GM21423 (cell line): ENCODE measurements at regions not wholly inside any gene's neighbourhood (a gene's known extent, or its start where the extent isn't known, plus 50 kb on each side); places are given as distances from the start of the nearest gene placed in this dataset.

ENCODE experiments used
- ATAC-seq: cut with Tn5 transposase; IDR thresholded peaks from one replicate; pipeline ENCODE4 v1.9.1; 2021; ENCODE audit warnings: mild to moderate bottlenecking, moderate library complexity; ENCODE audit not compliant: unreplicated experiment

GRCh38 chr4:57287687-57288604 lies 177.8 kb upstream of the IGFBP7 start:
- no peak for ATAC-seq

GRCh38 chr4:57282933-57283310 lies 172.7 kb upstream of the IGFBP7 start:
- ATAC-seq: no peak

- no peak for ATAC-seq
Observed at GRCh38 chr4:57280481-57280880, 170.3 kb upstream of the IGFBP7 start.

- no peak for ATAC-seq
Observed at GRCh38 chr4:57278780-57279179, 168.6 kb upstream of the IGFBP7 start.

- ATAC-seq: no peak
Observed at GRCh38 chr4:57274082-57274481, 163.9 kb upstream of the IGFBP7 start.

- no peak for ATAC-seq
Observed at GRCh38 chr4:57270346-57270745, 160.2 kb upstream of the IGFBP7 start.

- no peak for ATAC-seq
Observed at GRCh38 chr4:57265831-57266582, 155.8 kb upstream of the IGFBP7 start.

- ATAC-seq: no peak
Observed at GRCh38 chr4:57254754-57255153, 144.6 kb upstream of the IGFBP7 start.

GRCh38 chr4:57249083-57249482 lies 138.9 kb upstream of the IGFBP7 start:
- ATAC-seq: no peak

- no peak for ATAC-seq
Observed at GRCh38 chr4:57243076-57243475, 132.9 kb upstream of the IGFBP7 start.

- ATAC-seq: no peak
Observed at GRCh38 chr4:57234252-57234775, 124.1 kb upstream of the IGFBP7 start.

GRCh38 chr4:57233386-57233785 lies 123.2 kb upstream of the IGFBP7 start:
- ATAC-seq: no peak

GRCh38 chr4:57231781-57232180 lies 121.6 kb upstream of the IGFBP7 start:
- no peak for ATAC-seq

- ATAC-seq: no peak
Observed at GRCh38 chr4:57220734-57221133, 110.5 kb upstream of the IGFBP7 start.

- ATAC-seq: no peak
Observed at GRCh38 chr4:57220172-57220571, 110.0 kb upstream of the IGFBP7 start.

GRCh38 chr4:57219431-57219830 lies 109.2 kb upstream of the IGFBP7 start:
- no peak for ATAC-seq

GRCh38 chr4:57214654-57215411 lies 104.6 kb upstream of the IGFBP7 start:
- ATAC-seq: no peak

GRCh38 chr4:57211131-57211530 lies 100.9 kb upstream of the IGFBP7 start:
- ATAC-seq: no peak

GRCh38 chr4:57206172-57206571 lies 96.0 kb upstream of the IGFBP7 start:
- no peak for ATAC-seq

GRCh38 chr4:57205580-57205979 lies 95.4 kb upstream of the IGFBP7 start:
- ATAC-seq: no peak

- ATAC-seq: no peak
Observed at GRCh38 chr4:57200799-57201327, 90.7 kb upstream of the IGFBP7 start.
